Hematopoietic multipotent progenitor cell treated with erythropoietin and hydrocortisone succinate and interleukin-3 and kit ligand, for 8 days (in vitro differentiated cells): ENCODE measurements at regions not wholly inside any gene's neighbourhood (a gene's known extent, or its start where the extent isn't known, plus 50 kb on each side); places are given as distances from the start of the nearest gene placed in this dataset.
A peak's percentile ranks its signal among the peaks of the same experiment; 100 is the strongest.
"Not testable (repeated sequence)": the region's sequence is repeated elsewhere in the genome, so short reads cannot be mapped to it uniquely, and the experiment has no call there.

ENCODE experiments used
- DNase-seq: peaks from one replicate; pipeline ENCODE4 v3.0.0-alpha.2; 2015

DNA sequence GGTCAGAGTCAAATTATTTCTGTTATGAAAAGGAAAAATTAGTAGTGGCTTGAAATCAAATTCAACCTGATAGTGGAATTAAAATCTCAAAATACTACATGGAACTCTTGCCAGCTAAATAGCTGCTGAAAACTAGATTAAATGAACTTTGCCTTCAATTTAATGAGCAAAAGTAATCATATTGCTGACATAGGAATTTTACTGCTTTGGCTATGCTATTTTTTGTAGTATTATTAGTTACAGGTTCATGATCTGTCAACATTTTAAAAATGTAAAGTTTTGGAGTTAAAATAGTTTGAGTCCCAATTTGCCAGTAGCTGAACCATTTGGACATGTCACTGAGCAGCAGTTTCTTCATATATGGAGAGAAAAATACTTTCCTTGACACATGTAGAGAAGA is 81.4 kb downstream of the RERGL start:
- DNase-seq, result no peak

DNA sequence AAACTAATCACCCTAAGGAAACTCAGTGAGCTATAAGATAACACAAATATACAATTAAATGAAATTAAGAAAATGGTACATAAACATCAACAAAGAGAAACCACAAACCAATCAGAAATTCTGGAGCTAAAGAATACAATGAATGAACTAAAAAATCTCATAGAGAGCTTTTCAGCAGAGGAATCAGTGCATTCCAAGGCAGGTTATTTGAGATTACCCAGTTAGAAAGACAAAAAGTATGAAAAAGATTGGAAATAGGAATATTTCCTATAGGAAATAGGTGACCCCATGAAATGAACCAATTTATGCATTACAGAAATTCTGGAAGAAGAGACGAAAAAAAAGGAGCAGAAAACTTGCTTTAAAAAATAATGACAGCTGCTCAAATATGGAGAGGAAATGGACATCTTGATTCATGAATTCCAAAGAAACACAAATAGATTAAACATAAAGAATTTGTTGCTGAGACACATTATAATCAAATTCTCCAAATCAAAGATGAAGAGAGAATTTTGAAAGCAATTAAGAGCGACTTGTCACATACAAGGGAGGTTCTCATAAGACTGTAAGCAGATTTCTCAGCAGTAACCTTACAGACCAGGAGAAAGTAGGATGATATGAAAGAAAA is 90.7 kb downstream of the RERGL start:
- no peak for DNase-seq

DNA sequence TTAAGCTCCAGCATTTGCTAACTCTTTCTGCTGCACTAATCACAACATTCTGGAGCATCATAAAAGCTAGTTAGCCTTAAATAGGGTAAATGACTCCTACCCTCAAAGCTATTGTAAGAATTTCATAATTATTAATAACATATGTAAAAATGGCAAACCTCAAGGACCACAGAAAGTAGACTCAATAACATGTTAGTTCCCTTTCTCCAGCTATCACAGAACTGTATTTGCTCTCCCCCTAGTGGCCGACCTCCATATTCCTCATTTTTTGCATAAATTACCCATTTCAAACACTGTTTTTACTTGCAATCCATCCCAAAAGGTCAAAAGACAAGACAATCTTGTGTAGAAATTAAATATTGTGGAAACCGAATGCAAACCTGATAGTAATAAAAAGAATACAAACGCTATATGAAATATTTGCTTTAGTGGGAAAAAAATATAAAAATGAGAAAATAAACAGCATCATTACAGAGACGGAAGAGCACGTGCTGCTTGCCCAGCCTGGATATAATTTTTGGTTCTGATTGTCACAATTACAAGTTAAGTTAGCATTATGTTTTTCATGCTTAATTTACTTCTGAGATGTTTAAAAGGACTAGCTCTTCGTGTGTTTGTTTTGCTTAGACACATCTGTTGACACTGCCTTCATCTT is 97.9 kb downstream of the RERGL start:
- DNase-seq, result peak; percentile 39

DNA sequence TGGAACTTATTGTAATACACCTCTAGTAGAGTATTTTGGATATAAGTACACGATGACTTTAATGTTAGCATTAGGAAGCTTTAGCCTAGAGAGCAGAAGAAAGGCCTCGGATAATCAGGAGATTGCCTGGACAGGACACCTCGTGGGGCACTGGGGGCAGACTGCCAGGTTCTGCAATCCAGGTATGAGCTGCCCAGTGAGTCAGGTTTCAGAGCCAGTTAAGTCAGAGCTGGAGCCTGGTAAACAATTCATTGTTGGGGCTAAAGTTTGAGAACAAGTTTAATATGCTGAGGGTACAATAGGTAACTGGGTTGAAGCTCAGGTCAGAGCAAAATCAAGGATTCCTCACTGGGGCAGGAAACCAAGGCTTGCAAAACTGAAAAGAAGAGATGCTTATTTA is 107.4 kb downstream of the RERGL start:
- DNase-seq, result no peak

DNA sequence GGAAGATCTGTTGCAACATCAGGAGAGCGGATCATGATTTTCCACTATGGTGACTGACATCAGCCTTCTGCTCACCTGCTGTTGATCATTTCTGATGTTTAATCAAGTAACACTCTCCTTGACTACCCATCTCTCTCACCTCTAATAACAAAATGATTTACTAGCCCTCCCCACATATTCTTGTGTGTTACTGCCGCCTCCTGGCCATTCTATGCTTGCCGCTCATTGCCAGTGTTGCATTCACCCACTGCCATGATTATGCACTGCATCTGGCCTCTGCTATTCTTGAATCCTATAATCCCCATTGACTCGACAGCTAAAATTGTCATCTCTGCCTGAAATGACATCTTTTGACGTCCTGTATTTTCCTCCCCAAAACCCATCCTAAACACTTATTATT is 113.8 kb downstream of the RERGL start:
- DNase-seq, result no peak

DNA sequence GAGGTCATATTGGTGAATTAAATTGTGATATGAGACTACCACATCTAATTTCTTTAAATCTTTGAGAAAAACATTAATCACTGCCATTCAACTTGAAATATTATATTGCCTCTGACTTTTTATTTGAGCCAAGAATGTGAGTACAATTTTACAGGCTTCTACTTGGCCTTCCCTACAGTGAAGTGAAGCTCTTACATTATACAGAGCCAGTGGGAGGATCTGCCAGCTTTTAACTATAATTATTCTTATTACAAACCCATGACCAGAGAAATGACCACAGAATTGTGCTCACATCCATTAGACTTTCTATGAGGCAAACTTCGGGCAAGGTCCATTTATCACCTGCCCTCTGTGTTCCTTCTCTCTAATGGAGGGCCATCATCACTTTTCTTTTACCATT is 114.2 kb downstream of the RERGL start:
- DNase-seq, result no peak

DNA sequence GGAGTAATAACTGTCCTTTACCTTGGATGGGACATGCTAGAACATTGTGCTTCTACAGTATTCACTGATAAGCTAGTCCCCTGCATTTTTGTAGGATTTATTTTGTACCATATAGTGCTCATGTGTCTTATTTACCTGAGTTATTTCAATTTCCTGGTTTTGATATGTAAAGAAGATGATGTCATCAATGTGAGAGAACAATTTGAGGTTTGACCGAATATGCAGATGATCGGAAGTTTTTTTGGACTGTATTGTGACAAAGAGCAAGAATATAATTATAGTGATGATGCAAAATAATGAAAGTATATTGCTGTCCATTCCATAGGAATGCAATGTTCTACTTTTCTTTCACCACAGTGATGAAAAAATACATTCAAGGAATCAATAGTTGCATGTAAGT is 114.8 kb downstream of the RERGL start:
- no peak for DNase-seq

DNA sequence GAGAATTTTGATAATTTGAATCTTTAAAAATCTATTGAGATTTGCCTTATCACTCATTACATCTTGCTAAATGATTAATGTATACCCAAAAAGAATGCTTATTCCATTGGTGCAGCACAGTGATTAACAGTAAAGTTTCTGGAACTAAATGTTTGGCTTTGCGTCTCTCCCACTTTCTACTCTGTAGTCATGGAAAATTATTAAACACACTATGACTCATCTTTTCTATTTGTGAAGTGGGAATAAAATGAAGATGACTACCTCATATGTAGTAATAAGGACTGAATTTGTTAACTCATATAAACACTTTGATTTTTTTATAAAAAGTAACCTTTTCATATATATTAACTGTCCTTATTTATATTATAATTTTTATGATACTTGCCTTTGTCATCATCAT is 118.1 kb downstream of the RERGL start:
- DNase-seq, result no peak

DNA sequence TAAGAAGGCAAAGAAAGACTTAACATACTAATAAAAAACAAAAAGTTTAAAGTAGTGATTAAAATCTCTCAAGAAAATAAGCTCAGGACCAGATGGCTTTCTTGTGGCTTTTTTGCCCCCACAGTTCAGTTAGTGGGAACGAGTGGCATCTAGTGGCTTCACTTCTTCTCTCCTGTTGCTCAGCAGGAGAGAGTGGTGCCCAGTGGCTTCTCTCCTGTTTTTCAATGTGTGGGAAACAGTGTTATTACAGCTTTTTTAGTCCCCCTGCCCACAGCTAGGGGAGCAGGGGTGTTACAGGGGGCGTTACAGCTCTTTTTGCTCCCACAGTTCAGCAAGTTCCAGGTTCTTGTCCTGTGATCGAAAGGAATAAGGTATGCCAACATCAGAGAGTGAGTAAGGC is 135.2 kb downstream of the RERGL start:
- no peak for DNase-seq

DNA sequence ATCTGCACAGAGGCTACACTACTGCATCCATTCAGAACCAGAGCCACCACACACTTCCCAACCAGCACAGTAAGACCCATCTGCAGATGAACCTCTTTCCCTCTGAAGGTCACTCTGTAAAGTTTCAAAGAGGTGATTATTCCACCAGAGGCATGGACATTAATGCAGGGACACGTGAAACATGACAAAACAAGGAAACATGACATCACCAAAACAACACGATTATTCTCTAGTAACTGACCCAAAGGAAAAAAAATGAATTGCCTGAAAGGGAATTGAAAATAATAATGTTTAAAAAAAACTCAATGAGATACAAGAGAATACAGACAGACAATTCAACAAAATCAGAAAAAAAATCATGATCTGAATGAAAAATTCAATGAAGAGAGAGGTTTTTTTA is 139.1 kb downstream of the RERGL start:
- no peak for DNase-seq

DNA sequence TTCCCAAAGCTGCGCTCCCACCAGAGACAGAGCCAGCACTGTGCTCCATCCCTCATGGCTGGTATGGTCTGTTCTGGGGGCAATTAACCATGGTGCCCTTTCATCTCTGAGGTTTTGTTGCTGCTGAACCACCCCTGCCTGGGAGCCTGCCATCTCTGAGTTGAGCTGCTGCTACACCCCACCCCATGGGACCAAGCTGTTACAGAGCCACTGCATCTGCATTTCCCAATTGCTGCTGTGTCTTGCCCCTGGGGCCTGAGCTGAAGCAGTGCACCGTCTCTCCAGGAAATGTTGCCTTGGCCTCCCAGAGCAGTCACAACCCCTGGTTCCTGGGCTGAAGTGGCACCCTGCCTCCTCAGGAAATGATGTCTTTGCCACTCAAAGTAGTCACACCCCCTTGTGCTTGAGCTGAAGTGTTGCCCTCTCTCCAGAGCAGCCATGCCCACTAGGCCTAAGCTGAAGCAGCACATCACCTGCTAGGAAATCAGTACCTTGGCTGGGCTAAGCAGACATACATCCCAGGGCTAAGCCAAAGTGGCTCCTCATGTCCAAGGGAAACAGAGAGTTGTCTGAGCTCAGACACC is 140.3 kb downstream of the RERGL start:
- DNase-seq, result no peak

DNA sequence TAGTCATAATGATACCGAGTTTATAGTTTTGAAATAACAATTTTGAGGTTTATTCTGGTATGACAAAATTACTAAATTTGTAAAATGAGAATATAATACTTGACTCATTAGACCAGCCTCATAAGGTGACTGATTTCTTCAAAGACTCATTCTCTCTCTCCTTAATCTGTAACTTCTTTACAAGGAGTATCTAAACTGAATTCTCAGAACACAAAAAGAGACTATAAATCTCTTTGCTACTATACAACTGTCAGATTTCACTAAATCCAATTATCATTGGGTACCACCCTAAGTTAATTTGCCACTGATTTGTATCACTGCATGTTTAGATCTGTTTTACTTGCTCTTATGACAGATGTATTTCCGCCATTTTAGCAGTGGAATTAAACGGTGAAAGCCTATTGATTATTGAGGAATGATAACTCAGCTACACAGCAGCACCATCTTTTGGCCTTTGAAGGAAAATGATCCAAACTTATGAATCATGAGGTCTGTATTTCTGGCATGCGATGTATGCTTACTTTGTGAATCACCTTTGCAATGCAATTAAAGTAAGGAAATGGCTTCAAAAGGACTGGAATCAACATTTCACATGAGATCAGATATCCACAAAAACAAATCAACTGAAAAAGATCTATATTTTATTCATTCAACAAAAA is 161.2 kb downstream of the RERGL start:
- DNase-seq, result no peak

DNA sequence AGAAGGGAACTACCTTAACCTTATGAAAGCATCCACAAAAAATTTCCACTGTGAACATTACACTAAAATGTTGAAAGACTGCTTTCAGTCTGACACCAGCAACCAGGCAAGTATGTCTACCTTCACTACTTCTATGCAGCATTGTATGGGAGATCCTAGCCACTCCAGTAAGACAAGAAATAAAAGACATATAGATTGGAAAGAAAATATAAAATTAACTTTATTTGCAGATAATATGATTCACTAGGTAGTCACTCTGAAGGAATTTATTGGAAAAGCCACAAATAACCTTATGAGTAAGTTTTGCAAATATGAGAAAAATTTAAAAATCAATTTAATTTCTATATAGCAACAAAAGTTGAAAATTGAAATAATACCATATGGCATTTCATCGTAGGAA is 172.0 kb downstream of the RERGL start:
- DNase-seq, result no peak

DNA sequence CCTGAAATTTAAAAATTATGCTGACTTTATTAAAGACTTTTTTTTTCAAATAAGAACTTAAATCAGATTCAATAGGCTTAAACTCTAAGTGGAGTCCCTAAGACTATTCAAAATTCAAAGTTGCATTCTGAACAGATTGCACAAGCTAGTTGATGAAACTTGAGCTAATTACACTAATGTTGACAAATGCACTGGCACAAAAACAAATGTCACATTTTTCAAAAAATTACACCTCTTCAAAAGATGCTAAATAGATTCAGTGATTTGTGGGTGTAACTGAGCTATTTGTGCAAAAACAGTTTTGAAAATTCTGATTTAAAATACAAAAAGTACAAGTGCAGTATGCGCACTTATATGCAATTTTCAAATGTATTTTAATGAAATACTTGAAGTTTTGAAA is 205.4 kb downstream of the RERGL start:
- no peak for DNase-seq

DNA sequence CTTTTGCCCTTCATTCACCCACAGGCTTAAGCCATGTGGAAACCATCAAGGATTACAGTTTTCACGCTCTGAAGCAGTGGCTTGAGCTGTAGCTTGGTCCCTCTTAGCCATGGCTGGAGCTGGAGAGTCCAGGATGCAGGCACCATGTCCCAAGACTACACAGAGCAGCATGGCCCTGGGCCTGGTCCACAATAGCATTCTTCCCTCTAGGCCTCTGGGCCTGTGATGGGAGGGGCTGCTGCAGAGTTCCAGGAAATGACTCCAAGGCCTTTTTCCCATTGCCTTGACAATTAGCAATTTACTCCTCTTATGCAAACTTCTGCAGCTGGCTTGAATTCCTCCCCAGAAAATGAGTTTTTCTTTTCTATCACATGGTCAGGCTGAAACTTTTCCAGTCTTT is 211.3 kb downstream of the RERGL start:
- no peak for DNase-seq

DNA sequence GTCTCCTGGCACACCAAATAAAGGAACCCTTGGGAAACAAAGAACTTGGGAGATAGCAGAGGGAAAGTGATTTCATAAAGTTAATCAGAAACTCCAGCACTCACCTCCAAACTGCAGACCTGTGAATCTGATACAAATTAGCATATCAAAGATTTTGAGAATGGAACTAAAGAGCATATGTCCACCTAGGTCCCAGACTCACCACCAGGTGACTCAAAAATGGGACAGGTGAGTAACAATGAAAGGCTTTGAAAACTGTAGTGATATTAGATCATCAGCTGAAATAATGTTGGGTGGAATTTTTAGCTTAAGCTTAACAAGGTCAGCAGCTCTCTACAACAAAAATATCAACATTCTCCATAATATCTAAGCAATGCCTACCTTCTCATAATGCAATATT is 214.8 kb downstream of the RERGL start:
- DNase-seq, result no peak

DNA sequence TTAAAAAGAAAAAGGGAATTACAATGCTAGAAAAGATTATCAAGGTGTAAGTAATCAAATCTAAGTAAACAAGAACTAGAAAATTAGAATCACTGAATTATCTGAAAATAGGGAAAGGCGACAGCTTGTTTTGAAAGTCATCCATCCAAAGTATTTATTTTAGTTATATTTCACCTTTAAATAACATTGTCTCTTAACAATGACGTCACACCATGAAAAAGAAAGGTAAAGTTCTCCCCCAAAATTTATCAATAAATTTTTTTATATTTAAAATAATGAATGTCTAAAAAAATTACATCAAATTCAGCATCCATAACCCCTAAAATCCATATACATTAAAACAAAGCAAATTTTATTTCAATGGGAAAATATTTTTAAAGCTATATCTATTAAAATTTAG is 223.2 kb downstream of the RERGL start:
- DNase-seq, result no peak

DNA sequence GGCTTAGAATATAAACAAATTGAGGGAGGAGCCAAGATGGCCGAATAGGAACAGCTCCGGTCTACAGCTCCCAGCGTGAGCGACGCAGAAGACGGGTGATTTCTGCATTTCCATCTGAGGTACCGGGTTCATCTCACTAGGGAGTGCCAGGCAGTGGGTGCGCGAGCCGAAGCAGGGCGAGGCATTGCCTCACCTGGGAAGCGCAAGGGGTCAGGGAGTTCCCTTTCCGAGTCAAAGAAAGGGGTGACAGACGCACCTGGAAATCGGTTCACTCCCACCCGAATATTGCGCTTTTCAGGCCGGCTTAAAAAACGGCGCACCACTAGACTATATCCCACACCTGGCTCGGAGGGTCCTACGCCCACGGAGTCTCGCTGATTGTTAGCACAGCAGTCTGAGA is 234.4 kb downstream of the RERGL start:
- not testable (repeated sequence) for DNase-seq

DNA sequence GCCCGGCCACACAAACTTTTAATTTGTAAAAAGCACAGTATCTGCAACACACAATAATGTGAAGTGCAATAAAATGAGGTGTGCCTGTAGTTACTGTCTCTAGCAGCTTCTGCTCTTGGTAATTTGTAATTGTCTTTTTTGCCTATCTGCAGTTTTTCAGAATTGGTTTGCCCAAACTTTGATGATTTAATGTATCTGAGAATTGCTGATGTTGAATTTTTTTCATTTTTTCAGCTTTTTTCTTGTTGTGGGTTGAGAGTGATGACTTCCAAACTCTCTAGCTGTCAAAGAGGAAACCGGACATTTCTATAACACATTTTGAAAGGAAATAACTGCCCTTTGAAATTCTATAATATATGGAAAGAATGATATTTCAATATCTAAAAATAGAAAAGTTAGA is 236.9 kb downstream of the RERGL start:
- DNase-seq, result no peak

DNA sequence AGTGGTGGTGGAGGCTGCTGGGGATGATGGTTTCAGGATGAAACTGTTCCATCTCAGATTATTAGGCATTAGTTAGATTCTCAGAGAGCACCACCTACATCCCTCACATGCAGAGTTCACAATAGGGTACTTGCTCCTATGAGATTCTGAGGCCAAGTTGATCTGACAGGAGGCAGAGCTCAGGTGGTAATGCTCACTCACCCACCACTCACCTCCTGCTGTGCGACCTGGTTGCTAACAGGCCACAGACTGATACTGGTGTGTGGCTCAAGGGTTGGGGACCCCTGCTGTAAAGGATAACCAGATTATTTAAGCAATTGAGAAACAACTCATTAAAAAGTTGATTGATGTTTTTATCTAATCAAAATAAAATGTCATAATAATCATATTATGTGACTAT is 248.5 kb downstream of the RERGL start:
- no peak for DNase-seq

DNA sequence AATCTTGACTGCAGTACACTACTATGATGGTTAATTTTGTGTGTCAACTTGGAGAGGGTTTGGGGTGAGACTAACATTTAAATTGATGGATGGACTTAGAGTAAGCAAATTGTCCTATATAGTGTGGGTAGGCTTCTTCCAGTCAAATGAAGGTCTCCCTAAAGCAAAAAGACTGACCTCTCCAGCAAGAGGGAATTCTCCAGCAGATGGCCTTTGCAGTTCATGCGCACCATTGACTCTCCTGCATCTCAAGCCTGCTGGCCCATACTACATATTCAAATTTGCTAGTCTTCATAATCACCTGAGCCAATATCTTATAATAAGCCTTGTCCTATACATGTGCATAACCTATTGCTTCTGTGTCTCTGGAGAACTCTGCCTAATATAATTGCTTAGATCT is 260.2 kb downstream of the RERGL start:
- DNase-seq, result no peak

DNA sequence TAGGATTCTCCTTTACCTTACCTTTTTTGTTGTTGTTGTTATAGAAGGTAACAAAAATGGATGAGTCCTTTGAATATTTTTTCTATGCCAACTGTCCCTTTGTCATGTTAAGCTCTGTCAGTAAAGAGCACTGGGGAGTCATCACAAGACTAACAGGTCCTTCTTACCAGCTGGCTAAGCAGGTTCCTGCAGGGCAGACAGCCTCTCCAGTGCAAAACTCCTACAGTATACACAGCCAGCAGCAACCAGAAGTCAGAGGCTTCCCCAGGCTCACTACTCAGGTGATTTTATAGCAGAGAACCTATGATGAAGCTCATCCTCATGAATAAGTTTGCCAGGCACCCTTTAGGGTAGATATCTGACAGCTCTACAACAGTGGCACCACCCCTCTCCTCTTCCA is 271.1 kb downstream of the RERGL start:
- no peak for DNase-seq

DNA sequence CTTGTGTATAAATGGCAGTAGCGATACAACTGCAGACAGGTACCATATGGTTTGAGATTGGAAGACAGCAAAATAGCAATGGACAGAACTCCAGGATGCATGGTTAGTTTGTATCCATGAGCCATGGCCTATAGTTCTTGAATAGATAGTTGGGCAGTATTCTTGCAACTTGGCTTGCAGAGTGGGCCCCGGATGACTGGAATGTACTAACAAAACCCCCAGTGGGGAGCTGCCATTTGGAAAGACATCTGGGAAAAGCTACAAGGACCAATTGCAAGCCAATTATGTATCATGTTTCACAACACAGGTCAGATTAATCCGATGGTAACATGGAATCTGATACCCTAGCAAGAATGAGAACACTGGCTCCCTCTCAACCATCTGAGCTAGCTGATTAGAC is 279.6 kb downstream of the RERGL start:
- DNase-seq, result no peak

DNA sequence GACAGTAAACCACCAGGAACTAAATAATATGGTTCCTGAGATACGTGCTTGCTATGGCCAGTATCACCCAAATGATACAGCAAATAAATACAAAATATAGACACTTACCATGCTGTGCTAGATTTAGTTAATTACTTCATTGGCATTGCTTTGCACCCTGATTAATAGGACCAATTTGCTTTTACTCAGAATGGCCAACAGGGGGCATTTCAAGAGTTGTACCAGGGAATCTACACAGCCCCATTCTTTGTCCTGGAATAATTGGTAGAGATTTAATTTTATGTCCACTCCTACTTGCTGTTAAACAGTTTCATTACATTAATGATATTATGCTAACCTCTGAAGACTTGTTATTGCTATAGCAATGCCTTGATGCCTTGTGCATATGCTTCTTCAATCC is 280.8 kb downstream of the RERGL start:
- no peak for DNase-seq
